Endothelial cell (in vitro differentiated cells): ENCODE measurements at regions not wholly inside any gene's neighbourhood (a gene's known extent, or its start where the extent isn't known, plus 50 kb on each side); places are given as distances from the start of the nearest gene placed in this dataset.

Experiments
- DNase-seq: peaks from one replicate; pipeline ENCODE4 v3.0.0; 2021; ENCODE audit warnings: low spot score
- H3K27ac Mint-ChIP-seq: one replicate; pipeline ENCODE4 v1.8.0; 2021; ENCODE audit warnings: mixed read lengths, inconsistent platforms; ENCODE audit not compliant: unreplicated experiment
- H3K27me3 Mint-ChIP-seq: one replicate; pipeline ENCODE4 v1.8.0; 2021; ENCODE audit warnings: mild to moderate bottlenecking, moderate library complexity, mixed read lengths, inconsistent platforms; ENCODE audit not compliant: unreplicated experiment
- H3K36me3 Mint-ChIP-seq: one replicate; pipeline ENCODE4 v1.8.0; 2021; ENCODE audit warnings: mild to moderate bottlenecking, low read depth, mixed read lengths, inconsistent platforms; ENCODE audit not compliant: unreplicated experiment
- H3K4me1 Mint-ChIP-seq: one replicate; pipeline ENCODE4 v1.8.0; 2021; ENCODE audit warnings: mild to moderate bottlenecking, mixed read lengths, inconsistent platforms; ENCODE audit not compliant: unreplicated experiment
- H3K4me3 Mint-ChIP-seq: one replicate; pipeline ENCODE4 v1.8.0; 2021; ENCODE audit warnings: mild to moderate bottlenecking, mixed read lengths, inconsistent platforms; ENCODE audit not compliant: unreplicated experiment
- H3K9me3 Mint-ChIP-seq: one replicate; pipeline ENCODE4 v1.8.0; 2021; ENCODE audit warnings: mixed read lengths, inconsistent platforms; ENCODE audit not compliant: unreplicated experiment
- TF ChIP-seq, protein P1 (sequence below): fragments of 200-600 bp; sonication (generic); IDR thresholded peaks from one replicate; pipeline ENCODE4 v1.5.0; 2021; ENCODE audit warnings: antibody characterized with exemption; ENCODE audit not compliant: unreplicated experiment

- TF ChIP-seq, protein P1, sequence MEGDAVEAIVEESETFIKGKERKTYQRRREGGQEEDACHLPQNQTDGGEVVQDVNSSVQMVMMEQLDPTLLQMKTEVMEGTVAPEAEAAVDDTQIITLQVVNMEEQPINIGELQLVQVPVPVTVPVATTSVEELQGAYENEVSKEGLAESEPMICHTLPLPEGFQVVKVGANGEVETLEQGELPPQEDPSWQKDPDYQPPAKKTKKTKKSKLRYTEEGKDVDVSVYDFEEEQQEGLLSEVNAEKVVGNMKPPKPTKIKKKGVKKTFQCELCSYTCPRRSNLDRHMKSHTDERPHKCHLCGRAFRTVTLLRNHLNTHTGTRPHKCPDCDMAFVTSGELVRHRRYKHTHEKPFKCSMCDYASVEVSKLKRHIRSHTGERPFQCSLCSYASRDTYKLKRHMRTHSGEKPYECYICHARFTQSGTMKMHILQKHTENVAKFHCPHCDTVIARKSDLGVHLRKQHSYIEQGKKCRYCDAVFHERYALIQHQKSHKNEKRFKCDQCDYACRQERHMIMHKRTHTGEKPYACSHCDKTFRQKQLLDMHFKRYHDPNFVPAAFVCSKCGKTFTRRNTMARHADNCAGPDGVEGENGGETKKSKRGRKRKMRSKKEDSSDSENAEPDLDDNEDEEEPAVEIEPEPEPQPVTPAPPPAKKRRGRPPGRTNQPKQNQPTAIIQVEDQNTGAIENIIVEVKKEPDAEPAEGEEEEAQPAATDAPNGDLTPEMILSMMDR: no peak
- Mint-ChIP-seq H3K27me3 (peaks cover 4% of the 10 kb centered on the region), H3K4me1 (peaks cover 29% of the 10 kb centered on the region), H3K27ac (peak overlapping the region; percentile 87), H3K36me3 (peaks cover 10% of the 10 kb centered on the region), H3K9me3 (no peaks in the 10 kb centered on the region), H3K4me3 (no peak overlapping the region)
- no peak for DNase-seq
Observed at GRCh38 chr10:89144836-89145235, 62.3 kb downstream of the CH25H start.

- H3K27me3 Mint-ChIP-seq: peaks cover 4% of the 10 kb centered on the region
- H3K4me1 Mint-ChIP-seq: peaks cover 29% of the 10 kb centered on the region
- TF ChIP-seq, protein P1: no peak
- no peak overlapping the region for H3K27ac Mint-ChIP-seq
- H3K9me3 Mint-ChIP-seq: no peaks in the 10 kb centered on the region
- H3K4me3 Mint-ChIP-seq: no peak overlapping the region
- DNase-seq: no peak
- H3K36me3 Mint-ChIP-seq: no peaks in the 10 kb centered on the region
Observed at GRCh38 chr10:89142590-89142989, 64.5 kb downstream of the CH25H start.

DNA sequence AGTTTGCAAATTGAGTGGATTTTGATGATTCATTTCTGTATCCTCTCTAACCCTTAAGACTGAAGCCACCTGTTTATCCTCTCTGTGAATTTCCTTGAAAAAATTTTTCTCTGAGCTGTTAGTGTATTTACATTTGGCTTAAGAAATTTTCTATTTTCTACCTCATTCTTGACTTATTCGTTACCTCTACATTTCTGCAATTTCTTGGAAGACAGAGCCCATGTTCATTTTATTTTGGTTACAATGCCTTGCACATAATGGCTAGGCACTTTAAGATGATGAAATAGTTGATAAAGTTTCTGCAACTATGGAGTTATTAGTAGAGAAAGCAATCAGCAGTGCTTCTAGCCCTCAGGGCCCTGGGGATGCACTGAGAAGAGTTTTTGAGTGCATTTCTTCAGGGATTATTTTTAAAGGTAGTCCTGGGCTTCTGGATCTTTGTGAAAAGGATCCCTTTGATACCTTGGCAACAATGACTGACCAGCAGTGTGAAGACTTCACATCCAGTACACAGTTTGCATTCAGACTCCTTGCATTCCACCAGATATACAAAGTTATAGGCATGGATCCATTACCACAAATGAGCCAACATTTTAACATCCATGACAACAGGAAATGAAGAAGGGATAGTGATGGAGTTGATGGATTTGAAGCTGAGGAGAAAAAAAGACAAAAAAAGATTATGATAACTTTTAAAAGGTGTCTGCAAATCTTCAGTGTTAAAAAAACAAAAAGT, 68.2 kb downstream of the CH25H start:
- TF ChIP-seq, protein P1: no peak
- no peak for DNase-seq
- no peak overlapping the region for H3K4me3 Mint-ChIP-seq
- no peaks in the 10 kb centered on the region for H3K27me3 Mint-ChIP-seq
- no peak overlapping the region for H3K27ac Mint-ChIP-seq
- peaks cover 6% of the 10 kb centered on the region for H3K4me1 Mint-ChIP-seq
- H3K9me3 Mint-ChIP-seq: no peaks in the 10 kb centered on the region
- no peaks in the 10 kb centered on the region for H3K36me3 Mint-ChIP-seq

DNA sequence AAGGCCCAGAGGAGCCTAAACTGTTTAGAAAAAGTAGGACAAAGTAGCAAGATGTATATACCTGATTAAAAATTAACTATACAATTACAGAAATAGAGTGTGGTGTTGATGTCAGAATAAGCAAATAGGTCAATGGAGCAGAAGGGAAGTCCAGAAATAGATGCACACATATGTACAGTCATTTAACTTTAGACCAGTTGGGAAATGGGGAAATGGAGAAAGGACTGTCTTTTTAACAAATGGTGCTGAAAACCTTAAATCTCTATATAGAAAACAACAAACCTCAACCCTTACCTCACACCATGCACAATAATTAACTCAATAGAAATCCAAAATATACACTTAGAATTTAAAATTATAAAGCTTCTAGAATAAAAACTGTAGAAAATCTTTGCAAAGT, 72.2 kb downstream of the CH25H start:
- H3K4me3 Mint-ChIP-seq: no peak overlapping the region
- H3K9me3 Mint-ChIP-seq: no peaks in the 10 kb centered on the region
- DNase-seq: no peak
- H3K27ac Mint-ChIP-seq: no peak overlapping the region
- H3K36me3 Mint-ChIP-seq: no peaks in the 10 kb centered on the region
- TF ChIP-seq, protein P1: no peak
- H3K27me3 Mint-ChIP-seq: peaks cover 3% of the 10 kb centered on the region
- H3K4me1 Mint-ChIP-seq: no peaks in the 10 kb centered on the region

- Mint-ChIP-seq H3K4me1 (no peaks in the 10 kb centered on the region), H3K27ac (no peak overlapping the region), H3K4me3 (no peak overlapping the region), H3K27me3 (peaks cover 3% of the 10 kb centered on the region), H3K36me3 (no peaks in the 10 kb centered on the region), H3K9me3 (no peaks in the 10 kb centered on the region)
- no peak for DNase-seq
- TF ChIP-seq, protein P1: no peak
Observed at GRCh38 chr10:89129911-89130310, 77.2 kb downstream of the CH25H start.
